Right kidney (tissue), 1 donor: ENCODE measurements at regions not wholly inside any gene's neighbourhood (a gene's known extent, or its start where the extent isn't known, plus 50 kb on each side); places are given as distances from the start of the nearest gene placed in this dataset.

ENCODE experiments used
- DNase-seq: peaks from one replicate; pipeline ENCODE4 v3.0.0-alpha.2; 2016

GRCh38 chr22:47716890-47717615, 954.6 kb downstream of the TBC1D22A start:
- DNase-seq = no peak

- DNase-seq = no peak
Observed at GRCh38 chr22:47715866-47716578, 953.6 kb downstream of the TBC1D22A start.

- no peak for DNase-seq
Observed at GRCh38 chr22:47713941-47714340, 951.5 kb downstream of the TBC1D22A start.

- DNase-seq = no peak
Observed at GRCh38 chr22:47710135-47710534, 947.7 kb downstream of the TBC1D22A start.

- DNase-seq = no peak
Observed at GRCh38 chr22:47705350-47705749, 942.9 kb downstream of the TBC1D22A start.

GRCh38 chr22:47698906-47699305, 936.5 kb downstream of the TBC1D22A start:
- DNase-seq = no peak

GRCh38 chr22:47697861-47698260, 935.4 kb downstream of the TBC1D22A start:
- DNase-seq = no peak

GRCh38 chr22:47696776-47697175, 934.3 kb downstream of the TBC1D22A start:
- no peak for DNase-seq

GRCh38 chr22:47695176-47695575, 932.7 kb downstream of the TBC1D22A start:
- no peak for DNase-seq

- DNase-seq = no peak
Observed at GRCh38 chr22:47694536-47695130, 932.2 kb downstream of the TBC1D22A start.

GRCh38 chr22:47693606-47694005, 931.2 kb downstream of the TBC1D22A start:
- DNase-seq = no peak

GRCh38 chr22:47692811-47693210, 930.4 kb downstream of the TBC1D22A start:
- DNase-seq = no peak

- no peak for DNase-seq
Observed at GRCh38 chr22:47691152-47691895, 928.9 kb downstream of the TBC1D22A start.

- DNase-seq = no peak
Observed at GRCh38 chr22:47690586-47690985, 928.1 kb downstream of the TBC1D22A start.

GRCh38 chr22:47690166-47690565, 927.7 kb downstream of the TBC1D22A start:
- DNase-seq = no peak

- DNase-seq = no peak
Observed at GRCh38 chr22:47687776-47688175, 925.3 kb downstream of the TBC1D22A start.

- no peak for DNase-seq
Observed at GRCh38 chr22:47687346-47687655, 924.9 kb downstream of the TBC1D22A start.

GRCh38 chr22:47686594-47687345, 924.3 kb downstream of the TBC1D22A start:
- no peak for DNase-seq

- DNase-seq = no peak
Observed at GRCh38 chr22:47681411-47682165, 919.1 kb downstream of the TBC1D22A start.

GRCh38 chr22:47678636-47679287, 916.3 kb downstream of the TBC1D22A start:
- no peak for DNase-seq

- DNase-seq = no peak
Observed at GRCh38 chr22:47678048-47678447, 915.6 kb downstream of the TBC1D22A start.
